A673 (cell line): ENCODE measurements at regions not wholly inside any gene's neighbourhood (a gene's known extent, or its start where the extent isn't known, plus 50 kb on each side); places are given as distances from the start of the nearest gene placed in this dataset.

ENCODE experiments used
- CTCF ChIP-seq: fragments of 300-800, 200-600 bp; sonication (generic); conservative IDR thresholded peaks from 2 replicates; pipeline ENCODE4 v1.5.1; 2017; ENCODE audit warnings: low read depth, mild to moderate bottlenecking, antibody characterized with exemption, low read length, moderate library complexity, mixed read lengths
- EZH2 ChIP-seq: fragments of 200-600 bp; sonication (generic); IDR thresholded peaks from 2 replicates; pipeline ENCODE4 v1.6.1; 2017; ENCODE audit warnings: borderline replicate concordance, low read depth, mild to moderate bottlenecking, mixed read lengths, antibody characterized with exemption, low read length; ENCODE audit not compliant: poor library complexity, severe bottlenecking

GRCh38 chr6:150719099-150719766, 119.5 kb downstream of the PLEKHG1 start:
- TF ChIP-seq CTCF: no peak
- TF ChIP-seq EZH2: no peak
